GM12891 (cell line): ENCODE measurements at regions not wholly inside any gene's neighbourhood (a gene's known extent, or its start where the extent isn't known, plus 50 kb on each side); places are given as distances from the start of the nearest gene placed in this dataset.

Experiments used
- PAX5 ChIP-seq: IDR thresholded peaks from 2 replicates; pipeline ENCODE4 v1.6.1; 2011; ENCODE audit warnings: low read length, moderate library complexity, mild to moderate bottlenecking; ENCODE audit not compliant: insufficient read depth, severe bottlenecking
- POLR2A ChIP-seq: IDR thresholded peaks from 2 replicates; pipeline ENCODE4 v1.6.1; 2011; ENCODE audit warnings: low read depth, low read length, control low read depth
- POLR2AphosphoS5 ChIP-seq: IDR thresholded peaks from 2 replicates; pipeline ENCODE4 v1.6.1; 2011; ENCODE audit warnings: low read depth, low read length, control low read depth
- POU2F2 ChIP-seq: IDR thresholded peaks from 2 replicates; pipeline ENCODE4 v1.6.1; 2011; ENCODE audit warnings: low read depth, mild to moderate bottlenecking, control low read depth, low read length, moderate library complexity
- SPI1 ChIP-seq: IDR thresholded peaks from 2 replicates; pipeline ENCODE4 v1.6.1; 2011; ENCODE audit warnings: low read depth, low read length, control low read depth
- TAF1 ChIP-seq: IDR thresholded peaks from 2 replicates; pipeline ENCODE4 v1.6.1; 2011; ENCODE audit warnings: low read depth, low read length, control low read depth

DNA sequence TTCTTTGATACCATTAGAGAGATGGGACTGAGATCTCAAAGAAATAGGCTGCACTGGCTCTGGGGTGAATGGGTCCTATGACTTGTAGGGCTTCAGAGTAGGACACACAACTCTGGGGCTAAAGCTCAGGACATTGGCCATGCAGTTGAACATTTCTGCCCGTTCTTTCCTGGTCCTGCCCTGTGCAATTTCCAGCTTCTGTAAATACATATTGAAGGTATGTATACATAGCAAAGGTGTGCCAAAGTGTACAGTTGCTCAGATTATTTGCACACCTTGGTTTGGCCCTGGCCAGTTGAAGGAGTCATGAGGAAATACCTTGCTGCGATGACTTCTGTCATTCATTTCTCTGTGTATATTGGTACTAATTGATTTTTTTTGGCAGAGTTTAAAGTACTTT, 52.8 kb upstream of the TAF11L2 start:
- TF ChIP-seq SPI1 (no peak), POLR2A (no peak), POLR2AphosphoS5 (no peak), TAF1 (no peak), PAX5 (no peak), POU2F2 (no peak)
